SK-N-SH (cell line): ENCODE measurements at regions not wholly inside any gene's neighbourhood (a gene's known extent, or its start where the extent isn't known, plus 50 kb on each side); places are given as distances from the start of the nearest gene placed in this dataset.
A peak's percentile ranks its signal among the peaks of the same experiment; 100 is the strongest.

ENCODE experiments used
- CTCF ChIA-PET: fragments of 300-600, 350-600 bp; formaldehyde crosslinking; extraction: SDS; loops from one replicate; lab custom pipeline; 2021; lab: Yijun Ruan, JAX
- POLR2A ChIA-PET: fragments of 350-600 bp; sonication (Branson Sonifier 250); formaldehyde crosslinking; extraction: SDS; loops from one replicate; lab custom pipeline; 2020; ENCODE audit warnings: antibody characterized with exemption, inconsistent platforms; lab: Yijun Ruan, JAX
- DNase-seq: peaks from one replicate; pipeline ENCODE4 v3.0.0; 2012
- H2AFZ ChIP-seq: fragments of 200-600 bp; sonication (generic); 2 replicates; pipeline ENCODE4 v1.8.1; 2016; ENCODE audit warnings: antibody characterized with exemption, mild to moderate bottlenecking, low read depth
- H3F3A ChIP-seq: fragments of 200-600 bp; sonication (generic); replicated peaks from 2 replicates; pipeline ENCODE3; 2016; ENCODE audit warnings: antibody characterized with exemption, mild to moderate bottlenecking; ENCODE audit not compliant: insufficient read depth
- H3K27ac ChIP-seq, 2 experiments: fragments of 200-500 bp in 1 of 2; fragments of 200-600 bp in 1 of 2; sonication (Bioruptor generic) in 1 of 2; sonication (generic), shearing (Covaris generic) in 1 of 2; 2 replicates each; pipeline versions ENCODE4 v1.5.1 to v1.6.1; 2014 to 2016; ENCODE audit warnings: low read depth in 2 of 2, inconsistent platforms in 1 of 2, low read length in 1 of 2, mild to moderate bottlenecking in 1 of 2, mixed read lengths in 1 of 2
- H3K27me3 ChIP-seq: fragments of 200-600 bp; sonication (generic), shearing (Covaris generic); 2 replicates; pipeline ENCODE4 v1.6.1; 2016; ENCODE audit warnings: mixed run types; ENCODE audit not compliant: insufficient read depth
- H3K36me3 ChIP-seq, 2 experiments: fragments of 200-500 bp in 1 of 2; fragments of 200-600 bp in 1 of 2; sonication (Bioruptor generic) in 1 of 2; sonication (generic) in 1 of 2; replicated peaks in 1 of 2; 2 replicates each; pipeline versions ENCODE3 to v1.5.1; 2014 to 2016; ENCODE audit warnings: low read length in 1 of 2, mild to moderate bottlenecking in 1 of 2; ENCODE audit not compliant: insufficient read depth in 2 of 2, control insufficient read depth in 1 of 2
- H3K4me1 ChIP-seq, 2 experiments: fragments of 200-500 bp in 1 of 2; fragments of 200-600 bp in 1 of 2; sonication (Bioruptor generic) in 1 of 2; sonication (generic), shearing (Covaris generic) in 1 of 2; 2 replicates each; pipeline versions ENCODE4 v1.5.1 to v1.6.1; 2014 to 2016; ENCODE audit warnings: low read depth in 1 of 2, low read length in 1 of 2, mixed run types in 1 of 2; ENCODE audit not compliant: insufficient read depth in 2 of 2, control insufficient read depth in 1 of 2
- H3K4me2 ChIP-seq: fragments of 200-600 bp; sonication (generic), shearing (Covaris generic); 2 replicates; pipeline ENCODE4 v1.6.1; 2017; ENCODE audit warnings: mixed run types
- H3K4me3 ChIP-seq, 2 experiments: fragments of 200-500 bp in 1 of 2; fragments of 200-600 bp in 1 of 2; sonication (Bioruptor generic) in 1 of 2; sonication (generic), shearing (Covaris generic) in 1 of 2; 2 replicates each; pipeline versions ENCODE4 v1.5.1 to v1.8.1; 2014 to 2016; ENCODE audit warnings: low read depth in 2 of 2, inconsistent platforms in 1 of 2, low read length in 1 of 2, mild to moderate bottlenecking in 1 of 2, mixed read lengths in 1 of 2, moderate library complexity in 1 of 2
- H3K79me2 ChIP-seq: fragments of 200-600 bp; sonication (generic); 2 replicates; pipeline ENCODE4 v1.8.1; 2017; ENCODE audit warnings: mild to moderate bottlenecking; ENCODE audit not compliant: insufficient read depth
- H3K9ac ChIP-seq: fragments of 200-600 bp; sonication (generic); 2 replicates; pipeline ENCODE4 v1.6.1; 2017; ENCODE audit warnings: mixed run types
- H3K9me2 ChIP-seq: fragments of 200-600 bp; sonication (generic); 2 replicates; pipeline ENCODE4 v1.6.1; 2017; ENCODE audit warnings: mixed run types
- H3K9me3 ChIP-seq: fragments of 200-600 bp; sonication (generic); 2 replicates; pipeline ENCODE4 v1.6.1; 2017; ENCODE audit warnings: mixed run types, mild to moderate bottlenecking, moderate library complexity
- H4K20me1 ChIP-seq: fragments of 200-600 bp; sonication (generic); 2 replicates; pipeline ENCODE4 v1.6.1; 2017; ENCODE audit warnings: mild to moderate bottlenecking, mixed run types; ENCODE audit not compliant: insufficient read depth
- ELF1 ChIP-seq: IDR thresholded peaks from 2 replicates; pipeline ENCODE4 v1.4.0; 2012
- EZH2phosphoT487 ChIP-seq: fragments of 200-600 bp; sonication (generic); IDR thresholded peaks from 2 replicates; pipeline ENCODE4 v1.6.1; 2017; ENCODE audit warnings: low read depth, mixed run types, mild to moderate bottlenecking, antibody characterized with exemption, moderate library complexity, borderline replicate concordance
- FOXJ3 ChIP-seq: sonication (generic); formaldehyde crosslinking; IDR thresholded peaks from 2 replicates; pipeline ENCODE4 v1.5.1; 2020; ENCODE audit warnings: mild to moderate bottlenecking, missing genetic modification reagents
- JUND ChIP-seq: IDR thresholded peaks from 2 replicates; pipeline ENCODE4 v1.4.0; 2012
- RAD21 ChIP-seq: IDR thresholded peaks from 2 replicates; pipeline ENCODE4 v1.6.1; 2012; ENCODE audit warnings: mild to moderate bottlenecking, low read length
- RXRA ChIP-seq: IDR thresholded peaks from 2 replicates; pipeline ENCODE4 v1.4.0; 2012; ENCODE audit warnings: low read depth, mild to moderate bottlenecking, borderline replicate concordance
- SMC3 ChIP-seq: IDR thresholded peaks from 2 replicates; pipeline ENCODE4 v1.6.1; 2012; ENCODE audit warnings: low read depth, low read length, improper control_type of control experiment
- TCF12 ChIP-seq: IDR thresholded peaks from 2 replicates; pipeline ENCODE4 v1.4.0; 2012
- WGBS: methylation state at CpG from one replicate; pipeline ENCODE4 v1.1.6; 2017; ENCODE audit warnings: low lambda C conversion rate; 5-methylcytosine and 5-hydroxymethylcytosine counted together
- TF ChIP-seq, protein P1 (sequence below): IDR thresholded peaks from 2 replicates; pipeline ENCODE4 v1.4.0; 2012; ENCODE audit warnings: low read depth
- TF ChIP-seq, protein P2 (sequence below): fragments of 150-350 bp; IDR thresholded peaks from 2 replicates; pipeline ENCODE4 v1.6.1; 2016; ENCODE audit warnings: mild to moderate bottlenecking, low read depth, low read length
- TF ChIP-seq, protein P3 (sequence below): IDR thresholded peaks from 2 replicates; pipeline ENCODE4; 2012
- TF ChIP-seq, protein P4 (sequence below): IDR thresholded peaks from 2 replicates; pipeline ENCODE4 v1.4.0; 2012; ENCODE audit warnings: low read depth, borderline replicate concordance
- TF ChIP-seq, protein P5 (sequence below): fragments of 200-600 bp; sonication (generic); IDR thresholded peaks from 2 replicates; pipeline ENCODE4 v1.6.1; 2017; ENCODE audit warnings: antibody characterized with exemption, mild to moderate bottlenecking, moderate library complexity
- TF ChIP-seq, protein P6 (sequence below): IDR thresholded peaks from 2 replicates; pipeline ENCODE4 v1.4.0; 2012; ENCODE audit warnings: low read depth, borderline replicate concordance

DNA sequence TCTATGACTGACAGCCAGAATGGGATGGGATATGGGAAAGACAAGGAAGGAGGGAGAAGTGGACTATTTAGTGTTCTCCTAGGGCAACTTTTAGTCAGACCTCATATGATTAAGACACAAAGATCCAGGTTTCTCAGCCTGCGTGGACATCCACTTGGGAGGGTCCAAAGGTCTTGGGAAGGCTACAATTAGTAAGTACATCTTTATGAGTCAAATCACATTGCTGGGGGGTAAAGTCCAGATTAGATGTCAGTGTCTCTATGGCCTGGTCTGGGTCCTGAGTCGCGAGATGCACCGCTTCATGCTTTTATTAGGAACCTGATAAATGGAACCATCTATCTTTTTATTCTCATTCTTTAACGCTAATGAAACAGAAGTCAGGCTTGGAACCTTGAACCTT, 378.4 kb upstream of the ASIC2 start:
- H3K9me3 ChIP-seq, result no peaks in the 10 kb centered on the region
- no peak for DNase-seq
- no peak overlapping the region for H2AFZ ChIP-seq
- H4K20me1 ChIP-seq, result no peaks in the 10 kb centered on the region
- no peaks in the 10 kb centered on the region for H3K27me3 ChIP-seq
- no peak overlapping the region for H3K27ac ChIP-seq
- WGBS, result 51% methylated on average over 5 of the region's 5 CpGs
- no peak overlapping the region for H3K4me2 ChIP-seq
- no peak overlapping the region for H3K4me3 ChIP-seq
- no peaks in the 10 kb centered on the region for H3F3A ChIP-seq
- TF ChIP-seq JUND, result no peak
- TF ChIP-seq ELF1, result no peak
- TF ChIP-seq, protein P1, sequence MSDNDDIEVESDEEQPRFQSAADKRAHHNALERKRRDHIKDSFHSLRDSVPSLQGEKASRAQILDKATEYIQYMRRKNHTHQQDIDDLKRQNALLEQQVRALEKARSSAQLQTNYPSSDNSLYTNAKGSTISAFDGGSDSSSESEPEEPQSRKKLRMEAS, result no peak
- TF ChIP-seq, protein P2, sequence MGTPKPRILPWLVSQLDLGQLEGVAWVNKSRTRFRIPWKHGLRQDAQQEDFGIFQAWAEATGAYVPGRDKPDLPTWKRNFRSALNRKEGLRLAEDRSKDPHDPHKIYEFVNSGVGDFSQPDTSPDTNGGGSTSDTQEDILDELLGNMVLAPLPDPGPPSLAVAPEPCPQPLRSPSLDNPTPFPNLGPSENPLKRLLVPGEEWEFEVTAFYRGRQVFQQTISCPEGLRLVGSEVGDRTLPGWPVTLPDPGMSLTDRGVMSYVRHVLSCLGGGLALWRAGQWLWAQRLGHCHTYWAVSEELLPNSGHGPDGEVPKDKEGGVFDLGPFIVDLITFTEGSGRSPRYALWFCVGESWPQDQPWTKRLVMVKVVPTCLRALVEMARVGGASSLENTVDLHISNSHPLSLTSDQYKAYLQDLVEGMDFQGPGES, result no peak
- TF ChIP-seq, protein P3, sequence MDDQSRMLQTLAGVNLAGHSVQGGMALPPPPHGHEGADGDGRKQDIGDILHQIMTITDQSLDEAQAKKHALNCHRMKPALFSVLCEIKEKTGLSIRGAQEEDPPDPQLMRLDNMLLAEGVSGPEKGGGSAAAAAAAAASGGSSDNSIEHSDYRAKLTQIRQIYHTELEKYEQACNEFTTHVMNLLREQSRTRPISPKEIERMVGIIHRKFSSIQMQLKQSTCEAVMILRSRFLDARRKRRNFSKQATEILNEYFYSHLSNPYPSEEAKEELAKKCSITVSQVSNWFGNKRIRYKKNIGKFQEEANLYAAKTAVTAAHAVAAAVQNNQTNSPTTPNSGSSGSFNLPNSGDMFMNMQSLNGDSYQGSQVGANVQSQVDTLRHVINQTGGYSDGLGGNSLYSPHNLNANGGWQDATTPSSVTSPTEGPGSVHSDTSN, result no peak
- TF ChIP-seq FOXJ3, result no peak
- TF ChIP-seq EZH2phosphoT487, result no peak
- TF ChIP-seq, all 33 proteins: peak for 0
- no peaks in the 10 kb centered on the region for H3K36me3 ChIP-seq
- ChIA-PET CTCF (interaction anchor here (5.6 kb wide), 1 partner anchor 151 kb away, joined by 37 read pairs; no protein-coding TSS in a partner anchor), POLR2A (no interaction called here)
- H3K9me2 ChIP-seq, result no peaks in the 10 kb centered on the region
- no peaks in the 10 kb centered on the region for H3K4me1 ChIP-seq
- H3K79me2 ChIP-seq, result no peaks in the 10 kb centered on the region
- H3K9ac ChIP-seq, result no peak overlapping the region

DNA sequence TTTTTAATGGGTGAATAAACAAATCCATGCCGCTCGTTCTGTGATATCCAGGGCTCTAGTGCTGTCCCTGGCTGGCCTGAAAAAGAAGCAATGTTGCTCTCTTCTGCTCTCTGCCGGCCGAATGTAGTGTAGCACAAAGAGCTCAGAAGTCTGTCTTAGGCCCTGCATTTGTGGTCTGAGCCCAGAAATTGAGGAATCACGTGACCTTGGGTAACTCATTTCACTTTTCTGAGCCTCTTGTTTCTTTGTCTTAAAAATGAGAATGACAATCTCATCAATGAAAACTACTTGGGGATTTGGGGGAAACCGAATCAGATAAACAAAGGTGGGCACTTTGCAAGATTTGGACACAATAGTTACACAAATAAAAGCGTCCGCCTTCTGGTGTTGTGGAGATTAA, 381.6 kb upstream of the ASIC2 start:
- Histone ChIP-seq H3K9me3 (no peaks in the 10 kb centered on the region), H3K27ac (no peak overlapping the region), H4K20me1 (no peaks in the 10 kb centered on the region), H3K79me2 (no peaks in the 10 kb centered on the region), H2AFZ (no peak overlapping the region), H3K27me3 (no peaks in the 10 kb centered on the region), H3K4me2 (no peak overlapping the region), H3F3A (no peaks in the 10 kb centered on the region), H3K4me1 (no peaks in the 10 kb centered on the region), H3K9me2 (no peaks in the 10 kb centered on the region), H3K36me3 (no peaks in the 10 kb centered on the region), H3K9ac (no peak overlapping the region), H3K4me3 (no peak overlapping the region; a peak in 1 of 4 replicates)
- ChIA-PET POLR2A (no interaction called here), CTCF (interaction anchor here (0.6 to 5.8 kb wide), 22 partner anchors 9 to 636 kb away, joined by 3 to 49 read pairs (median 4); partner anchors contain the start of gene ASIC2)
- 30% methylated on average over 8 of the region's 8 CpGs for WGBS
- TF ChIP-seq, protein P4, sequence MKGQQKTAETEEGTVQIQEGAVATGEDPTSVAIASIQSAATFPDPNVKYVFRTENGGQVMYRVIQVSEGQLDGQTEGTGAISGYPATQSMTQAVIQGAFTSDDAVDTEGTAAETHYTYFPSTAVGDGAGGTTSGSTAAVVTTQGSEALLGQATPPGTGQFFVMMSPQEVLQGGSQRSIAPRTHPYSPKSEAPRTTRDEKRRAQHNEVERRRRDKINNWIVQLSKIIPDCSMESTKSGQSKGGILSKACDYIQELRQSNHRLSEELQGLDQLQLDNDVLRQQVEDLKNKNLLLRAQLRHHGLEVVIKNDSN, result peak; percentile 55; the same call in 1 of the 2 replicates
- TF ChIP-seq, protein P5, sequence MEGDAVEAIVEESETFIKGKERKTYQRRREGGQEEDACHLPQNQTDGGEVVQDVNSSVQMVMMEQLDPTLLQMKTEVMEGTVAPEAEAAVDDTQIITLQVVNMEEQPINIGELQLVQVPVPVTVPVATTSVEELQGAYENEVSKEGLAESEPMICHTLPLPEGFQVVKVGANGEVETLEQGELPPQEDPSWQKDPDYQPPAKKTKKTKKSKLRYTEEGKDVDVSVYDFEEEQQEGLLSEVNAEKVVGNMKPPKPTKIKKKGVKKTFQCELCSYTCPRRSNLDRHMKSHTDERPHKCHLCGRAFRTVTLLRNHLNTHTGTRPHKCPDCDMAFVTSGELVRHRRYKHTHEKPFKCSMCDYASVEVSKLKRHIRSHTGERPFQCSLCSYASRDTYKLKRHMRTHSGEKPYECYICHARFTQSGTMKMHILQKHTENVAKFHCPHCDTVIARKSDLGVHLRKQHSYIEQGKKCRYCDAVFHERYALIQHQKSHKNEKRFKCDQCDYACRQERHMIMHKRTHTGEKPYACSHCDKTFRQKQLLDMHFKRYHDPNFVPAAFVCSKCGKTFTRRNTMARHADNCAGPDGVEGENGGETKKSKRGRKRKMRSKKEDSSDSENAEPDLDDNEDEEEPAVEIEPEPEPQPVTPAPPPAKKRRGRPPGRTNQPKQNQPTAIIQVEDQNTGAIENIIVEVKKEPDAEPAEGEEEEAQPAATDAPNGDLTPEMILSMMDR, result peak; percentile 80
- peak; percentile 62 for TF ChIP-seq SMC3
- TF ChIP-seq, protein P6, sequence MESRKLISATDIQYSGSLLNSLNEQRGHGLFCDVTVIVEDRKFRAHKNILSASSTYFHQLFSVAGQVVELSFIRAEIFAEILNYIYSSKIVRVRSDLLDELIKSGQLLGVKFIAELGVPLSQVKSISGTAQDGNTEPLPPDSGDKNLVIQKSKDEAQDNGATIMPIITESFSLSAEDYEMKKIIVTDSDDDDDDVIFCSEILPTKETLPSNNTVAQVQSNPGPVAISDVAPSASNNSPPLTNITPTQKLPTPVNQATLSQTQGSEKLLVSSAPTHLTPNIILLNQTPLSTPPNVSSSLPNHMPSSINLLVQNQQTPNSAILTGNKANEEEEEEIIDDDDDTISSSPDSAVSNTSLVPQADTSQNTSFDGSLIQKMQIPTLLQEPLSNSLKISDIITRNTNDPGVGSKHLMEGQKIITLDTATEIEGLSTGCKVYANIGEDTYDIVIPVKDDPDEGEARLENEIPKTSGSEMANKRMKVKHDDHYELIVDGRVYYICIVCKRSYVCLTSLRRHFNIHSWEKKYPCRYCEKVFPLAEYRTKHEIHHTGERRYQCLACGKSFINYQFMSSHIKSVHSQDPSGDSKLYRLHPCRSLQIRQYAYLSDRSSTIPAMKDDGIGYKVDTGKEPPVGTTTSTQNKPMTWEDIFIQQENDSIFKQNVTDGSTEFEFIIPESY, result no peak
- peak; percentile 72 for TF ChIP-seq RAD21
- TF ChIP-seq TCF12, result no peak
- TF ChIP-seq FOXJ3, result no peak
- TF ChIP-seq, protein P3, result no peak
- no peak for TF ChIP-seq RXRA
- peak; percentile 62 for DNase-seq
